Renal pelvis (tissue), 1 donor: ENCODE measurements at regions not wholly inside any gene's neighbourhood (a gene's known extent, or its start where the extent isn't known, plus 50 kb on each side); places are given as distances from the start of the nearest gene placed in this dataset.
"Not testable (repeated sequence)": the region's sequence is repeated elsewhere in the genome, so short reads cannot be mapped to it uniquely, and the experiment has no call there.

Experiments
- DNase-seq: peaks from one replicate; pipeline ENCODE4 v3.0.0-alpha.2; 2013

DNA sequence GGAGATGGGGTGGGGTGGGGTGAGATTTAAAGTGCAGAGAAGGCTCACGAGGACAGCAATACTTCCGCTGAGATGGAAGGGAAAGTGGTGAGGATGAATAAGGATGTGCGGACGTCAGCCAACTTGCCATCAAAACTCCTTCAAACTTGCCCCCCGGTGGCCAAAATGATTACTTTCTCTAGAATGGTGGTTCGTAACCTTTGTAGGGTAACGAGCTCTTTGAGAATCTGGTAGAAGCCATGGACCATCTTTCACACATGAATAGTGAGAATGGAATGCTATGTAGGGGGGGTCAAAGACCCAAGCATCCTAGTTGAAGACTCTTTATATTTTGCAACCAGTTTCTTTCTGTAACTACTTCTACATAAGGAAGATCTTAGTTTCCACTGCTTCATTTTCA, 245.9 kb upstream of the DDHD1 start:
- no peak for DNase-seq

GRCh38 chr14:53398616-53399015, 245.5 kb upstream of the DDHD1 start:
- no peak for DNase-seq

DNA sequence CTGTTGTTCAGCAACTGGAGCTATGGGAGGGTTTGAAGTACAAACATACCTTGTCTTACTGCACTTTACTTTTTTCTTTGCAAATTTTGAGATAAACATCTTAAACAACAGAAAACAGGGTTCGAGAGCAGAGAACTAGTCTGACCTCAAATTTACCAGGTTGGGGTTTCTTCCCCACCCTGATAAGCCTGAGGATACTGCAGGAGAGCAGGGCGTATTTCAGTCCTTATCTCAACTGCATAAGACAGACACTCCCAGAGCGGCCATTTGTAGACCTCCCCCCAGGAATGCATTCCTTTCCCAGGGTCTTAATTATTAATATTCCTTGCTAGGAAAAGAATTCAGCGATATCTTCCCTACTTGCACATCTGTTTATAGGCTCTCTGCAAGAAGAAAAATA, 242.1 kb upstream of the DDHD1 start:
- DNase-seq, result not testable (repeated sequence)

DNA sequence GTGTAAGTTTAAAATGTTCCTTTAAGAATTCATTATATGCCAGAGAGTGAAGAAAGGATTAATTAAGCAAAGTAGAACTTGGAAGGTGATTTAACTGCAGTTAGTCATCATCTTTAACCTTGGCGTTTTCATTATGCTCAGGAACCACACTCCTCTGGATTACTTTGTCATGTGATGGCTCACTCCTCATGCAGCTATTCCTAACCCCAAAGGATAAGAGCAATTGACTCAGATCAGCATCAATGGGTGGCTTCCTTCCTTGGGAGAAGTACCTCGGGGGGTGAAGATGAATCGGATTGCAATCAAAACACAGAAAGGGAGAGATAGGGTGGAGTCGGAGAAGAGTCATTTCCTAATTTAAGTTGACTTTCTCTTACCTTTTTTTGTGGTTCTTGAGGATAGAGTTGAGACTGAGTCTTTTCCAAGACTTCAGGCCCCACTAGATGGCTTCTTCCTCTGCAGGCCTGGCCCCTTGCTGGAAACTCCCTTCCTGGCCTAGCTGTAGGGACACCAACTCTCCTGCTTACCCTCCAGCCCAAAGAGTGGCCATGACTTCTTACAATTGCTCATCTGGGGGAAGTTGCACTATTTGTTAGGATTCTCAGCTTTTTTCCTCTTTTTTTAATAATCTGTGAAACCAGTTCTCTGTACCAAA, 238.6 kb upstream of the DDHD1 start:
- DNase-seq, result no peak

GRCh38 chr14:53391156-53391555, 238.0 kb upstream of the DDHD1 start:
- no peak for DNase-seq

DNA sequence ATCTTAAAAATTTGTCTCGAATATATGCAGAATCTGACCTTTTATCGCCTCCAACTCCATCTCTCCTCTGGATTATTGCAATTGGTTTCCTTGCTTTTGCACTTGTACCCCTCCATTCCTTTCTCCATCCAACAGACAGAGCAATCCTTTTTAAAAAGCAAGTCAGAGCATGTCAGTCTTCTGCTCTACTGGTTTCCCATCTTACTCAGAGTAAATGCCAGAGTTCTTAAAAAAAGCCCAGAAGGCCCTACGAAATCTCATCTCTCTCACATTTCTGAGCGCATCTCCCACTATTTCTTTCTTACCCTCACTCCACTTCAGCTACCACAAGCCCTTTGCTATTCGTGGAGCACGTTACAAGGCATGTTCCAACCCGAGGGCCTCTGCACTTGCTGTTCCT, 236.9 kb upstream of the DDHD1 start:
- no peak for DNase-seq

GRCh38 chr14:53389202-53389601, 236.1 kb upstream of the DDHD1 start:
- DNase-seq, result no peak

- DNase-seq, result no peak
These were observed 233.2 kb upstream of the DDHD1 start for GRCh38 chr14:53386362-53386761.

- DNase-seq, result no peak
These were observed 231.4 kb upstream of the DDHD1 start for GRCh38 chr14:53384536-53384935.

DNA sequence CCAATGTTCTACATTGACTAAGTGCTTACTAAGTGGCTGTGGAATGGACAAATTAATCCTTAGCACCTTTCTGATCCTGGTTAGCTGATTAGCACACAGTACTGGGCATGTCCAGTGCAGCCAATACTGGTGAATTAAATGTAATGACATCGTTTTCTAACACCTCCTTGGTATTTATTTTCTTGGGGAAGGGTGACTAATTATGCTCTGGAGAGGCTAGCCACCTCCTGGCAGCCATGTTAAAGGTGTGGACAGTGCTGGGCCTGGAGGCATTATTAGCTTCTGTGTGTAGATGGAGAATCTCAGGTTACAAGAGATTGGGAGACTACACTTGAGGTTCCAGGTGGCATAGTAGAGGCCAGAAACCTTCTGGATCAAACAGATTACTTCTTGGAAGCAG, 230.9 kb upstream of the DDHD1 start:
- DNase-seq, result no peak

DNA sequence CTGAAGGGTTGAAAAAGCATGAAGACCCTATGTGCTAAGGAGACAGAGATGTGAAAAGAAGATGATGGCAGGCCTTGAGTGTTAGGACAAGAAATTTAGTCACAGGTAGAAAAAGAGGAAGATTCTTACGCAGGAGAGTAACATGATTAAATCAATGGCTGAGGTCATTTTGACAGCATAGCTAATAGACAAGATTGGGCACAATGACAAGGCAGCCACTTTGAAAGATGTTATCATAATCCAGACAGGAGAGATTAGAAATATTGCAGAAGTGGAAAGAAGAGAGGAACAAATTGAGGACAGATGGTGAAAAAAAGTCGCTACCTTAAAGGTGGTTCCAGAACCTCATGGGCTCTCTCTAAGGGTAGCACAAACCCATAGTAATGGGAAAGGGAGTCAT, 228.8 kb upstream of the DDHD1 start:
- DNase-seq, result no peak

- no peak for DNase-seq
These were observed 227.7 kb upstream of the DDHD1 start for GRCh38 chr14:53380867-53381225.

- no peak for DNase-seq
These were observed 227.1 kb upstream of the DDHD1 start for GRCh38 chr14:53380052-53380866.

- no peak for DNase-seq
These were observed 225.0 kb upstream of the DDHD1 start for GRCh38 chr14:53378142-53378541.

DNA sequence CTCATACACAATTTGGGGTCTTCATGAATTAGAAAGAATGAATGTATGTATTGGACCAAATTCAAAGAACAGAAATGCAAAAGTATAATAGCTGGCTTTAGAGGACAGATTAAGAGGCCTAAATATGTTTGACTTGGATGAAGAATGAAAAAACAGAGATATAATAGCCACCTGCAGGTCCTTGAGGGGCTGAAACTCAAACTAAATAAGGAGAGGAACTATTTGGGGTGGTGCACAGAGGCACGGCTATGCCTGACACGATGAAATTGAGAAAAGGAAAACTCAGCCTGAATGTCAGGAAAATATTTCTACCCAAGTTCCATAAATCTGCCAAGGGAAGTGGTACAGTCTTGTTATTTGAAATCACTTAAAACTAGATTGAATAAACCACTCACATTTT, 222.9 kb upstream of the DDHD1 start:
- no peak for DNase-seq

GRCh38 chr14:53375599-53375998, 222.5 kb upstream of the DDHD1 start:
- DNase-seq, result no peak

DNA sequence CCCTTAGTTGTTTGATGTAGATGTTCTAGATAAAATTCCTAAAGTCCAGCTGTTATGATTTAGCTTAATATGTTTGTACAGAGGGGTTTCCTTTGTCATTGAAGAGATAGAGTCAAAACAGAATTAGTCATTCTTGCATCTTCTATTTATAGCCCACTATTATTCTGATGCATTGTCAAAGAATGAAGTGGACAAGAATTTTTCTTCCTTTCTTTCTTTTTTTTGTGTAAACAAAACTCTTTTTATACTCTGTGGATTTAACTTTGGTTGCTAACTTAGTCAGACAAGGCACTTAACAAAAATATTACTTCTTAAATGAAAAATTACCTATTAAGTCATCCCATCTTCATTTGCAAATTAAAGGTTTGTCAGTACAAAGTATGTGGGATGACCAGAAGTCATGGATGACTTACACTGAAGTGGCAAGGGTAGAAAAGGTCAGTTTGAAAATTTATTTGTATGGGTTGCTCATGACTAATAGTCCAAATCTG, 215.6 kb upstream of the DDHD1 start:
- DNase-seq, result no peak

GRCh38 chr14:53368066-53368465, 214.9 kb upstream of the DDHD1 start:
- DNase-seq, result no peak

GRCh38 chr14:53367644-53368026, 214.5 kb upstream of the DDHD1 start:
- DNase-seq, result no peak

- DNase-seq, result no peak
These were observed 212.5 kb upstream of the DDHD1 start for GRCh38 chr14:53365486-53366130.

GRCh38 chr14:53362916-53363315, 209.8 kb upstream of the DDHD1 start:
- not testable (repeated sequence) for DNase-seq

DNA sequence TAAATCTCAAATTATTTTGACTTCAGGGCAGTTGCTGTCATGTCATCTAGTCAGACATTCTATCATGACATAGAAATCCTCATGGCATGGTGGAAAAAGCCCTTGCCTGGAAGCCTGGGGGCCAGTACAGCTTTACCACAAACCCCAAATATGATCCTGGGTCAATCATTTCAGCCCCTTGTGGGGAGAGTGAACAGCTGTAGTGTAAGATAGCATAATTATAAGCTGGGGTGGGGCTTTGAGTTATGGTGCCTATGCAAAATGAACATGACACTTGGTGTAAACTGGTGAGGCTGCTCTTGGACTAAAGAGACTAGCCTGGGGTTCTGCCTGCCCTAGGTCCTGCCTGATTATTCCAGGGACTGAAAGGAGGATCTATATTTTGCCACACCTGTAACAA, 207.7 kb upstream of the DDHD1 start:
- DNase-seq, result no peak

- no peak for DNase-seq
These were observed 205.0 kb upstream of the DDHD1 start for GRCh38 chr14:53358166-53358565.
